Ovary (tissue), 3 donors: ENCODE measurements at regions not wholly inside any gene's neighbourhood (a gene's known extent, or its start where the extent isn't known, plus 50 kb on each side); places are given as distances from the start of the nearest gene placed in this dataset.

Experiments used
- EP300 ChIP-seq: sonication (generic); formaldehyde crosslinking; IDR thresholded peaks from one replicate; pipeline ENCODE4 v1.6.1; 2017; ENCODE audit warnings: antibody characterized with exemption
- POLR2A ChIP-seq: fragments of 450-650 bp; IDR thresholded peaks from one replicate; pipeline ENCODE4 v1.6.1; 2017; ENCODE audit warnings: antibody characterized with exemption, mild to moderate bottlenecking, moderate library complexity
- TF ChIP-seq, protein P1 (sequence below), 3 donors: fragments of 450-650 bp in 2 of 3; fragments of 200-600 bp in 1 of 3; IDR thresholded peaks; one replicate each; pipeline versions ENCODE4 v1.5.1 to v1.8.0; 2016 to 2022; ENCODE audit warnings: antibody characterized with exemption in 3 of 3, mild to moderate bottlenecking in 1 of 3
- donor health status: DM: no; HTN: no; CAD: no.

GRCh38 chr12:77166696-77167095 is 101.3 kb upstream of the E2F7 start:
- TF ChIP-seq, protein P1, sequence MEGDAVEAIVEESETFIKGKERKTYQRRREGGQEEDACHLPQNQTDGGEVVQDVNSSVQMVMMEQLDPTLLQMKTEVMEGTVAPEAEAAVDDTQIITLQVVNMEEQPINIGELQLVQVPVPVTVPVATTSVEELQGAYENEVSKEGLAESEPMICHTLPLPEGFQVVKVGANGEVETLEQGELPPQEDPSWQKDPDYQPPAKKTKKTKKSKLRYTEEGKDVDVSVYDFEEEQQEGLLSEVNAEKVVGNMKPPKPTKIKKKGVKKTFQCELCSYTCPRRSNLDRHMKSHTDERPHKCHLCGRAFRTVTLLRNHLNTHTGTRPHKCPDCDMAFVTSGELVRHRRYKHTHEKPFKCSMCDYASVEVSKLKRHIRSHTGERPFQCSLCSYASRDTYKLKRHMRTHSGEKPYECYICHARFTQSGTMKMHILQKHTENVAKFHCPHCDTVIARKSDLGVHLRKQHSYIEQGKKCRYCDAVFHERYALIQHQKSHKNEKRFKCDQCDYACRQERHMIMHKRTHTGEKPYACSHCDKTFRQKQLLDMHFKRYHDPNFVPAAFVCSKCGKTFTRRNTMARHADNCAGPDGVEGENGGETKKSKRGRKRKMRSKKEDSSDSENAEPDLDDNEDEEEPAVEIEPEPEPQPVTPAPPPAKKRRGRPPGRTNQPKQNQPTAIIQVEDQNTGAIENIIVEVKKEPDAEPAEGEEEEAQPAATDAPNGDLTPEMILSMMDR (IDR thresholded peaks at IDR 0.05), result no peak
- no peak for TF ChIP-seq EP300
- no peak for TF ChIP-seq POLR2A
